Panc1 (cell line): ENCODE measurements at regions not wholly inside any gene's neighbourhood (a gene's known extent, or its start where the extent isn't known, plus 50 kb on each side); places are given as distances from the start of the nearest gene placed in this dataset.

Experiments
- ATAC-seq: fragments of 200-7000 bp; cut with Tn5 transposase; 2 replicates; pipeline ENCODE4 v1.9.1; 2020; ENCODE audit warnings: mild to moderate bottlenecking, moderate library complexity
- BruUV-seq: library from RNA; stranded (reverse); fragments of 400-500 nt; replicated peaks from 2 replicates; lab custom pipeline; 2021; lab: Mats Ljungman, UMichigan
- CTCF ChIA-PET: fragments of 300-600 bp; sonication (Branson Sonifier 250); formaldehyde crosslinking; loops from one replicate; lab custom pipeline; 2022; ENCODE audit warnings: antibody characterized with exemption; lab: Charles Lee
- POLR2A ChIA-PET: fragments of 300-600 bp; sonication (Branson Sonifier 250); formaldehyde crosslinking; loops from one replicate; lab custom pipeline; 2022; ENCODE audit warnings: antibody characterized with exemption; lab: Charles Lee
- DNase-seq: peaks from one replicate; pipeline ENCODE4 v3.0.0-alpha.2; 2010; ENCODE audit warnings: low read depth, low spot score
- H3K27ac ChIP-seq: 2 replicates; pipeline ENCODE4 v1.5.1; 2011; ENCODE audit warnings: mild to moderate bottlenecking, low read length, inconsistent platforms
- H3K27me3 ChIP-seq: fragments of 200-500 bp; sonication (Bioruptor generic); 2 replicates; pipeline ENCODE4 v1.6.0; 2014; ENCODE audit warnings: low read length, inconsistent platforms; ENCODE audit not compliant: control insufficient read depth, insufficient read depth
- H3K36me3 ChIP-seq: fragments of 200-500 bp; sonication (Bioruptor generic); 2 replicates; pipeline ENCODE4 v1.5.1; 2014; ENCODE audit warnings: inconsistent platforms, mild to moderate bottlenecking, low read length, moderate library complexity; ENCODE audit not compliant: control insufficient read depth, insufficient read depth
- H3K4me1 ChIP-seq: 2 replicates; pipeline ENCODE4 v1.5.1; 2011; ENCODE audit warnings: inconsistent platforms, mild to moderate bottlenecking, low read length, moderate library complexity; ENCODE audit not compliant: control insufficient read depth, insufficient read depth
- H3K4me3 ChIP-seq, 2 experiments: 2 replicates each; pipeline ENCODE4 v1.5.1; 2011 to 2012; ENCODE audit warnings: low read depth in 2 of 2, low read length in 2 of 2, mild to moderate bottlenecking in 2 of 2, inconsistent platforms in 1 of 2, moderate library complexity in 1 of 2
- H3K9me3 ChIP-seq: fragments of 200-500 bp; sonication (Bioruptor generic); 2 replicates; pipeline ENCODE4 v1.5.1; 2014; ENCODE audit warnings: low read depth, mild to moderate bottlenecking, inconsistent platforms, low read length, moderate library complexity; ENCODE audit not compliant: control insufficient read depth, insufficient read depth
- POLR2AphosphoS5 ChIP-seq: IDR thresholded peaks from 2 replicates; pipeline ENCODE4 v1.6.1; 2012; ENCODE audit warnings: mild to moderate bottlenecking, low read depth, low read length, moderate library complexity
- SIN3A ChIP-seq: IDR thresholded peaks from 2 replicates; pipeline ENCODE4 v1.6.1; 2012; ENCODE audit warnings: low read depth, mild to moderate bottlenecking, low read length, moderate library complexity, borderline replicate concordance; ENCODE audit not compliant: insufficient read depth
- TCF7L2 ChIP-seq: IDR thresholded peaks from 2 replicates; pipeline ENCODE4 v1.6.1; 2011; ENCODE audit warnings: mild to moderate bottlenecking, low read depth, low read length, inconsistent platforms
- in situ Hi-C: cut with HindIII; loops from 2 replicates; pipeline ENCODE4 v1.10.0; 2016; ENCODE audit warnings: low sequenced_read_pairs, low pct_unique_long_range_greater_than_20kb
- intact Hi-C: fragments of 100-400 bp; cut with micrococcal nuclease; formaldehyde crosslinking; loops from one replicate; pipeline ENCODE4 v1.10.0; 2022; ENCODE audit not compliant: unreplicated experiment
- TF ChIP-seq, protein P1 (sequence below), 2 experiments: IDR thresholded peaks; 2 replicates each; pipeline ENCODE4 v1.6.1; 2011 to 2012; ENCODE audit warnings: low read depth in 2 of 2, control low read depth in 1 of 2, low read length in 1 of 2, mild to moderate bottlenecking in 1 of 2, moderate library complexity in 1 of 2; ENCODE audit not compliant: insufficient read depth in 1 of 2
- TF ChIP-seq, protein P2 (sequence below): fragments of 450-650 bp; IDR thresholded peaks from 2 replicates; pipeline ENCODE4 v1.5.1; 2017; ENCODE audit warnings: mild to moderate bottlenecking

DNA sequence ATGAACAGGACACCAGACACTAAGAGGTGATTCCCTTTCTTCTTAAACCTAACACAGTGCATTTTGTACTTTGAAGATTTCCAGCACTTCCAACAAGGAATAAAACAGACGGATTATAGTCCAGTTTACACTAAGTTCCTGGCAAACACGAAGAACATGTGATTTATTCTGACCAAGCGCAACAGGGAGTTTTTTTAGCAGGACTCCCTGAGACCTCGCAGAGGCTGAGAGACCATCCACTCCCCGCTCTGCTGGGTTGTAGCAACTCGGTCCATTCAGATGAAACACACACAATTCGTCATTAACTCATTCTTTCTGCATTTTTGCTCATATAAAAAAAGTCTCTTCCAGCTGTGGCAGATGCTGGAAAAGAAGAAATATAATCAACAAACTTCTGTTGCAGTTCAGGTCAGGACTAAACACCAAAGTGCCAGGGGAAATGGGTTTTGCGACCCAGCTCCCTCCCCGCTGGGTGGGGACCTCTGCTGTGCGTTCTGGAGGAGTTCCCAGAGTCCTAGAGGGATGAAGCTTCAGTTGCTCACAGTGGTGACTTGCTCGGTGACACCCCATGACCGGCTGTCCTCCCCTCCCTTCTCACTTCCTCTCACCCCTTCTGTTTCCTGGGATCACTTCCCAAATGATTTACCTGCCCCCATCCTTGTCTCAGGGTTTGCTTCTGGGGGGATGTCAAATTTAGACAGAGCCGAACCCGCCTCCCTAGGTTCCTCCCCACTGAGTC, 52.5 kb downstream of the KCNF1 start:
- no peaks in the 10 kb centered on the region for H3K4me1 ChIP-seq
- no peak overlapping the region for H3K27ac ChIP-seq
- POLR2A ChIA-PET = no interaction called here
- no peak for DNase-seq
- H3K27me3 ChIP-seq = peaks cover 2% of the 10 kb centered on the region
- H3K4me3 ChIP-seq = no peak overlapping the region
- no peak for ATAC-seq
- TF ChIP-seq TCF7L2 (no peak), SIN3A (no peak), POLR2AphosphoS5 (no peak)
- TF ChIP-seq, protein P1, sequence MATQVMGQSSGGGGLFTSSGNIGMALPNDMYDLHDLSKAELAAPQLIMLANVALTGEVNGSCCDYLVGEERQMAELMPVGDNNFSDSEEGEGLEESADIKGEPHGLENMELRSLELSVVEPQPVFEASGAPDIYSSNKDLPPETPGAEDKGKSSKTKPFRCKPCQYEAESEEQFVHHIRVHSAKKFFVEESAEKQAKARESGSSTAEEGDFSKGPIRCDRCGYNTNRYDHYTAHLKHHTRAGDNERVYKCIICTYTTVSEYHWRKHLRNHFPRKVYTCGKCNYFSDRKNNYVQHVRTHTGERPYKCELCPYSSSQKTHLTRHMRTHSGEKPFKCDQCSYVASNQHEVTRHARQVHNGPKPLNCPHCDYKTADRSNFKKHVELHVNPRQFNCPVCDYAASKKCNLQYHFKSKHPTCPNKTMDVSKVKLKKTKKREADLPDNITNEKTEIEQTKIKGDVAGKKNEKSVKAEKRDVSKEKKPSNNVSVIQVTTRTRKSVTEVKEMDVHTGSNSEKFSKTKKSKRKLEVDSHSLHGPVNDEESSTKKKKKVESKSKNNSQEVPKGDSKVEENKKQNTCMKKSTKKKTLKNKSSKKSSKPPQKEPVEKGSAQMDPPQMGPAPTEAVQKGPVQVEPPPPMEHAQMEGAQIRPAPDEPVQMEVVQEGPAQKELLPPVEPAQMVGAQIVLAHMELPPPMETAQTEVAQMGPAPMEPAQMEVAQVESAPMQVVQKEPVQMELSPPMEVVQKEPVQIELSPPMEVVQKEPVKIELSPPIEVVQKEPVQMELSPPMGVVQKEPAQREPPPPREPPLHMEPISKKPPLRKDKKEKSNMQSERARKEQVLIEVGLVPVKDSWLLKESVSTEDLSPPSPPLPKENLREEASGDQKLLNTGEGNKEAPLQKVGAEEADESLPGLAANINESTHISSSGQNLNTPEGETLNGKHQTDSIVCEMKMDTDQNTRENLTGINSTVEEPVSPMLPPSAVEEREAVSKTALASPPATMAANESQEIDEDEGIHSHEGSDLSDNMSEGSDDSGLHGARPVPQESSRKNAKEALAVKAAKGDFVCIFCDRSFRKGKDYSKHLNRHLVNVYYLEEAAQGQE (IDR thresholded peaks at IDR 0.05; ENCODE audit: insufficient read depth in 1 of 2, low read depth in 2 of 2, low read length in 1 of 2) = no peak
- TF ChIP-seq, protein P2, sequence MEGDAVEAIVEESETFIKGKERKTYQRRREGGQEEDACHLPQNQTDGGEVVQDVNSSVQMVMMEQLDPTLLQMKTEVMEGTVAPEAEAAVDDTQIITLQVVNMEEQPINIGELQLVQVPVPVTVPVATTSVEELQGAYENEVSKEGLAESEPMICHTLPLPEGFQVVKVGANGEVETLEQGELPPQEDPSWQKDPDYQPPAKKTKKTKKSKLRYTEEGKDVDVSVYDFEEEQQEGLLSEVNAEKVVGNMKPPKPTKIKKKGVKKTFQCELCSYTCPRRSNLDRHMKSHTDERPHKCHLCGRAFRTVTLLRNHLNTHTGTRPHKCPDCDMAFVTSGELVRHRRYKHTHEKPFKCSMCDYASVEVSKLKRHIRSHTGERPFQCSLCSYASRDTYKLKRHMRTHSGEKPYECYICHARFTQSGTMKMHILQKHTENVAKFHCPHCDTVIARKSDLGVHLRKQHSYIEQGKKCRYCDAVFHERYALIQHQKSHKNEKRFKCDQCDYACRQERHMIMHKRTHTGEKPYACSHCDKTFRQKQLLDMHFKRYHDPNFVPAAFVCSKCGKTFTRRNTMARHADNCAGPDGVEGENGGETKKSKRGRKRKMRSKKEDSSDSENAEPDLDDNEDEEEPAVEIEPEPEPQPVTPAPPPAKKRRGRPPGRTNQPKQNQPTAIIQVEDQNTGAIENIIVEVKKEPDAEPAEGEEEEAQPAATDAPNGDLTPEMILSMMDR = no peak
- intact Hi-C loops = no loop called here
- BruUV-seq = no TSS peak
- H3K9me3 ChIP-seq = no peaks in the 10 kb centered on the region
- no peaks in the 10 kb centered on the region for H3K36me3 ChIP-seq
- CTCF ChIA-PET = no interaction called here
- in situ Hi-C loops = no loop called here

DNA sequence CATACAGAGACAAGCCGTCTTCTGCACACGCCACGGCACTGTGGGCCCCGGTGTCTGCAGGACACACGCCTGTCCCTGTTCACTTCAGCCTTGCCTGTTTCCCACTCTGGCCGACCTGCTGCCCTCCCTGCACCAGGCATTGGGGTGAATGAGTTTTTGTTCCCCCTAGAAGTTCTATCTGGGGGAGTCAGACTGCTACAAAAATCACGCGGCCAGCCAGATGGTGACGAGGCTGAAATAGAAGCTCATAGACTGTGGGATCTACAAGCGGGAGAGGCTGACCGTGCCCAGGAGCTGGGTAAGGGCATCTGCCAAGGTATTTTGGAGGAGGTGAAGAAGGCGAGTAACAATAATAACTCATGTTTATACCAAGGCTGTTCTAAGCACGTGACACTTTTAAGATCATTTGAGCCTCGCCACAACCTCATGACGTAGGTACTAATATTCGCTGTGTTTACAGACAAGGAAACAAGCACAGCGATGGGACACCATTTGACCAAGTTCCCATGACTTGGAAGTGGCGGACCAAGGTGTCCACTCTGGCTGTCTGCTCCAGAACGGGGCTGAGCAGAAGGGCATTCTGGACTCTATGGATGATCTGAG, 53.6 kb downstream of the KCNF1 start:
- peaks cover 2% of the 10 kb centered on the region for H3K27me3 ChIP-seq
- POLR2A ChIA-PET = no interaction called here
- H3K27ac ChIP-seq = no peak overlapping the region
- TF ChIP-seq, protein P1 (IDR thresholded peaks at IDR 0.05; ENCODE audit: insufficient read depth in 1 of 2, low read depth in 2 of 2, low read length in 1 of 2) = no peak
- TF ChIP-seq, protein P2 = no peak
- TF ChIP-seq TCF7L2 (no peak), POLR2AphosphoS5 (no peak), SIN3A (no peak)
- ATAC-seq (no peak), DNase-seq (no peak)
- BruUV-seq = no TSS peak
- no peaks in the 10 kb centered on the region for H3K9me3 ChIP-seq
- no peaks in the 10 kb centered on the region for H3K4me1 ChIP-seq
- CTCF ChIA-PET = no interaction called here
- H3K4me3 ChIP-seq = no peak overlapping the region
- in situ Hi-C loops = no loop called here
- intact Hi-C loops = no loop called here
- H3K36me3 ChIP-seq = no peaks in the 10 kb centered on the region
